NCI-H187 (cell line): ENCODE measurements at regions not wholly inside any gene's neighbourhood (a gene's known extent, or its start where the extent isn't known, plus 50 kb on each side); places are given as distances from the start of the nearest gene placed in this dataset.

Experiments used
- DNase-seq, 2 experiments: peaks; one replicate each; lab custom pipeline; 2025; lab: John Stamatoyannopoulos, UW

DNA sequence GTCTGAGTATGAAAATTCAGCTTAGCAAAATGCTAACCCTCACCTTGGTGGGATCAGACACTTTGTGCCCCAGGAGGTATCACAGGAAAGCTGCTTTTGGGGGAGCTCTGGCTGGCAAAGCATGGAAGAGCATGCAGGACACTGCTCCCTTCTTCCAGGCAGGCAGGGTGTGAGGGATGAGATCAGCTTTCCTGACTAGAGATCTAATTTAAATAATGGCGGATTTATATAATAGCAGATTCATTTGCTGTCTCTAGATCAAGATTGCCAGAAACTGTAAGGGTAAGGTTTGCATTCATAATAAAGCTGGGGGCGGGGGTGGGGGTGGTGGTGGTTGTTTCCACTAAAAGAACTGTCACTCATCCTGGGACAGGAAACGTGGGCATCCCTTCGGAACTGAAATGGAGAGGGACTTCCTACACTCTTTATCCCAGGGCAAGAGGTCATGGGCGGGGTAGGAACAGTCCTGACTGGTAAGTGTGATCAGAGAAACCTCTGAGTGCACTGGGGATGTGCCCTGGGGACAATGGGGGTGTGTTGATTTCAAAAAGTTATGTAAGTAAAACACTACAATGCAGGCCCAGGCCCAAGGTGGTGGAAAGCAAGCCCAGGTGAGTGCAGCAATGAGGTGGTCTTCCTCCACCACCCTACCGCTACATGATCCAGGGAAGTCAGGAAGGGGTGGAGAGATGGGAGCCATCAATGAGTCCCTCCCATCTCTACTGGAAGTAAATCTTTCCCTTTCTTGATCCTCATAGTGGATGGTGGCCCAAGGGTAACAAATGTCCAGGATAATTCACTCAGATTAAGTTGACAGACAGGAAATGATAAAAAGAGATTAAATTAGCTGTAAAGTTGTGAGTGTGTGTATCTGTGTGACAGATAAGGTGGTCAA is 171.4 kb upstream of the SERPINE2 start:
- DNase-seq, result no peak

DNA sequence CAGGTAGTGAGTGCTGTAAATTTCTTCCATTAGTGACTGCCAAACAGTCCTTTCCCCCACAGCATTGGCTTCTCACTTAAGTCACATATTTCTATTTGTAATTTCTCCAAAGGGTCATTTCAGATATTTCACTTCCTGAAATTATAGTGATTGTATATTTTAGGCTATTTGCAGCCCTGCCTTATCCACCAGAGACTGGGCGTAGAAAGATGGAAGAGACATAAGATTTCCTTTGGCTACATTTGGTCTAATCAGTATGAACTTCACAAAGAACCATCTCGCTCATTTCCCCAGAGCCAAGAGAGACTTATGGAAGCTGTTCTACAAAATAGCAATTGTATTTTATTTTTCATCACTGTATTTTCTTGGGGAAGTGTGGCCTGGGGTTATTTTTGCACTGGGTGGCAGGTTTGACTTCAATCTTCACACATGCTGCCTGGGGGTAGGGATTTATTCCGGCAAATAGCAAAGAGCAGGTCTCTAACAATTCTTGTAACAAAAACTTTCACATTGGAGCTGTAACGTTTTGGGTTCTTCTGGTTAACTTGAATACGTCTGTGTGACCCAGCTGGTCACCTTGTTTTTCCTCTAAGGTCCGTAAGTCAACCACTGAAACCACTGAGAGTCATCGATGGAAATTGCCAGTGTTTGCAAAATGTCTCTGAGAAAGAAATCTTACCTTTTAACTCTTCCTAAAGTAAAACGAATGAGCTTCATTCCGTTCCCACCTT is 170.6 kb upstream of the SERPINE2 start:
- no peak for DNase-seq

DNA sequence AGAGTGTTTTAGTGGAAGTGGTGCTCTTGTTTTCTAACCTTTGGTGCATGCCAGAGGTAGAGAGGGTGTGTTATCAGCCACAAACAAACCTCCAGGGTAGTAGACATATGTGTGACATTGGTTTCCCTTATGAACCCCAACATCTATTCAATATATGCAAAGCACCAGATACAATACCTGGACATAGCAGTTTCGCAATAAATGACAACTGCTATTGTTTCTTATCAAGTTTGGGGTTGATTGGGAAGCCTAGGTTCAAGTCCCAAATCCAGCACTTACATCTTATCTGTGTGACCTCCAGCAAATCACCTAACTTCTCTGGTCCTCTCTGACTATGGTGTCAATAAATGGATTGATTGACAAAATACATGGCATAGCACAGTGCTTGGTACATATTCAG is 169.4 kb upstream of the SERPINE2 start:
- DNase-seq, result no peak

DNA sequence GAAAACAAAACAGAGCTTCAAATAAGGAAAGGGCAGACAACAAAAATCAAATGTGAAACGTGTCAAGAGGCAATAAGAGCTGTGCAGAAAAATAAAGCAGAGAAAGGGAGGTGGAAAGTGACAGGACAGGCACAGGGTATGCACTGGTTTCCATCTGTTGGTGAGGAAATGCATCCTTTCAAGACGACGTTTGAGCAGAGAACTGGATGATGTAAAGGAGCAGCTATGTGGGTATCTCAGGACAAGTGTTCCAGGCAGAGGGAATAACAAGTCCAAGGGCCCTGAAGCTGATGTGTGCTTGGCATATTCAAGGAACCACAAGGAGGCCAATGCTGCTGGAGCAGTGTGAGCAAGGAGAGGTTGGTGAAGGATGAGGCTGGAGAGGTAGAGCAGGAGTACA is 168.9 kb upstream of the SERPINE2 start:
- no peak for DNase-seq

DNA sequence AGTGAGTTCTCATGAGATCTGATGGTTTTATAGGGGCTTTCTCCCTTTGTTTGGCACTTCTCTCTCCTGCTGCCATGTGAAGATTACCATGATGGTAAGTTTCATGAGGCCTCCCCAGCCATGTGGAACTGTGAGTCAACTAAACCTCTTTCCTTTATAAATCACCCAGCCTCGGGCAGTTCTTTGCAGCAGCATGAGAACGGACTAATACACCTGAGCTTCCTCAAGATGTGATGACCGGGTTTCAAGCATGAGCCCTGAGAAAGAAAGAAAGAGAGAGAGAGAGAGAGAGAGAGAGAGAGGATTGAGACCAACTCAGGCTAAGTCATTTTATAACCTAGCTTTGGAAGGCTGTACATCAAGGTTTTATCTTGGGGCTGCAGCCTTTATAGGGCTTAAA is 167.7 kb upstream of the SERPINE2 start:
- DNase-seq, result no peak

DNA sequence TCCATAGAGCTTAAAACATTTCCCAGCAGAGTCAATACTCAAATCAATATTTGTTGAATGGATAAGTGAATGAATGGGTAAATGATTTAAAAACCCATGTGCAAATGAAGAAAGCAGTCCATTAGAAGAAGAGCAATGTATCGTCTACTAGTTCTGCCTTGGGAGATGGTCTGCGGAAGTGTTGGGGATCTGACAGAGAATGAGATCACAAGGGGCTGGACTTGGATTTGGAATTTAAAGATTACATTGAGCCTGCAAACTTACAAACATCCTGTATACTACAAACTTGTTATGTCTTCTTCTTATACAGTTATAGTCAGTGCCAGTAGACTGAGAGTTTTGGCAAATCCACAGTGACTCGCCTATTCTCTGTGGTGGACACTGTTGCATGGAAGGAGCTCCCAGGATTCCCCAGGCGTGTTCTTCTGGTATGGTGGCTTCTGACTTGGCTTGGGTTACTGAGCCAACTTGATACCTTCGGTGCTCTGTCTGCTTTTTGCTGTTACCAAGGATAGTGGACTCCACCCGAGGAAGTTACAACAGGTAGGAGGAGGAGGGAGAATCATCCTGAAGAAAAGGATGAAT is 163.3 kb upstream of the SERPINE2 start:
- no peak for DNase-seq

DNA sequence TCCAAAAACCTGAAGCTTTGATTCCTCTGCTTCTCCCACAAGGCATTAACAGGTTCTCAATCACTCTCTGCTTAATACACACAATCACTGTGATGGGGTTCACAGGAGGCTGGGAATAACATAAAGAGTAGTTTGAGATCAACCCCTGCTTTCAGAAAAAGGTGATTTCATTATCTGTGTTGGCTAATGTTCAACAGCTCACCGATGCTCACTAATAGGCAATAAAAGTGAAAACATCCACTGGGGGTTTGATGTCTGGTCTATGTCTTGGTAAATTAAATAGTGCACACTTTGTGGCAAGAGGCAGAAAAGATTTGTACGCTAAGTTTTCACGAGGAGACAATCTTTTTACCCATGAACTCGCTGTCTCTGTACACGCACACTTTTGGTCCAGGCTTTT is 159.3 kb upstream of the SERPINE2 start:
- DNase-seq, result no peak

DNA sequence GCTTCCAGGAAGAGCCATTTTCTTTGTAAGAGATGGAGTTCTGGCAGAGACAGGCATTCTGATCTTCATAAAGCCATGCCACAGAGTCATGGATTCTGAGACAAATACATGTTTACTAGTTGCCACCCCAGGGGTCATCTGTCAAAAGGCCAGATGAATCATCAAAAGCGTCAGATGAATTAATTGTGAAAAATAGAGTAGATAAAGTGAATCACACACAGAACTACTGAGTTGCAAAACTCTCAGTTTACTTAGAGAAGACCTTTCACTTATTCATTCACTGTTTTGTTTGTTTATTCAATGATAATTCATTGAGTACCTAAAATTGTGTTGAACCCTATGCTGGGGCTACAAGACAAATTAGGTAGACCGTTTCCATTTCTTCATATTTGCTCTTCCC is 157.7 kb upstream of the SERPINE2 start:
- DNase-seq, result no peak

DNA sequence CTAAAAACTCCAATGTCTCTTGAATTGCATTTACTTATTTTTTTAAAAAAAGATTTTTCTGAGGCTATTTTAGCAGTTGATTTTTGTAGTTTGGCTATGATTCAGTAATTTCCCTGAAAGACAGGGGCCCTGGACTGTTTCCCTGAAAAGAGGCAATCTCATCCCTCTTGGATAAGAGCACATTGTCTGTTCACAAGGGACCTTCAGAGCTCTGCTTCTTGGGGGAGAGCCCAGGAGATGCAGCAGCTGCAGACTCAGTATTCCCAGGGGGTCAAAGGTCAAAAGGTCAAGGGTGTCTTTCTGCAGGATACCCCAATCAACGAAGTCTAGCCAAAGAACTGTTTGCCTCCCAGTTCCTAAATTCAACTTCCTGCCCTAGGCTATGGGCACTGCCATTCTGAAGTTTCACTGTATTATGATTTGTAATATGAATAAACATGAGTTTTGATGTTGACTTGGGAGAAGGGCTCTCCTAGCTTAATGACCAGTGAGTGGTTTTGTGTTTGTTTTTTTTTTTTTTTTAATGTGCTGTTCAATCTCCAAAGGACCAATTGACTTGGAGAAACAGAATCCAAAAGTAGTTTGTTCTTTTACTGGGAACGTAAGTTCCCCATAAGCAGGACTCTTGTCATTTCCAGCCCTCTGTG is 157.0 kb upstream of the SERPINE2 start:
- no peak for DNase-seq

DNA sequence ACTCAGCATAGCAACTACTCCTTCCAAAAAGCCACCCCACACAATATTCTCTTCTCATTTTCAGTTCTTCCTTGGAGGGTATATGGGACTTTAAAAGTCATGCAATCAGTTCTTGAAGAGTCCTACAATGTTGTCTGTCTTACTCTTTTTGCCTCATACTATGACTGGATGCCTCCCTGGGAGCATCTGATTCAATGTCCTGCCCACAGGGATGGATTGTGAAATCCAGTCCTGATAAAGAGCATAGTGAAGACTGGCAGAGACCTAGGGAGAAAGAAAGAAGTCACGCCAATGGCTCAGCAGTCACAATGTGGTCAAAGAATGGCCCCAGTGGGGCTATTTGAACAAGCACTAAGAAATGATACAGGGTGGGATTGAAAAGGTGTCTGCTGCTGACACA is 155.1 kb upstream of the SERPINE2 start:
- DNase-seq, result no peak

DNA sequence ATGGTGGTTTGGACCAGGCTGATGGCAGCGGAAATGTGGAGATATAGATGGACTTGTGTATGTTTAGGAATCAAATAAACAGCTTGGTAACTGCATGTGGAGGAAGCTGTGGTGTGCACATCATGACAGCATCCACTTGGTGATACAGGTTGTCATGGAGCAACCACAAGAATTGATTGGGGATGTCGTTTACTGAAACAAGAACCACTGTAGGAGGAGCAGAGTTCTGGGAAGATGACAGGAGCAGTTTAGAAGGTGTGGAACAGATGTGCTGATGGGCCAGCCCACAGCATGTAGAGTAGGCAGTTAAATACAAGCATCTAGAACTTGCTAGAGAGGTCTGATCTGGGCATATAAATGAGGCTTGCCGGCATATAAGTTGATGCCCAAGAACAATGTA is 152.4 kb upstream of the SERPINE2 start:
- no peak for DNase-seq

DNA sequence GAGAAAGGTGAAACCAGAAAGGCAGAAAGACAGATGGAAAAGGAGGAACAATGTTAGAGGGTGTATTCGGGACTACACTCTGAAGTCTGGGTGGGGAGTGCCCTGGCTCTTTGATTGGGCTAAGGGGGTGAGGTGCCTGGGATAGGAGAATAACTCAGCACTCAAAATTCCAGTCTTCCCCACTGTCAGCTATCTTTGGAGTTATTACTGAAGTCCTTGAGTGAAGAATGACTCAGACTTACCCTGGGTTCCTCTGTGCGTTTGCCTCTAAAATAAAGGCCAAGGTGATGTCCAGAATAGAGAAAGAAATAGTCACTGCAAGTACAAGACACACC is 151.8 kb upstream of the SERPINE2 start:
- no peak for DNase-seq

DNA sequence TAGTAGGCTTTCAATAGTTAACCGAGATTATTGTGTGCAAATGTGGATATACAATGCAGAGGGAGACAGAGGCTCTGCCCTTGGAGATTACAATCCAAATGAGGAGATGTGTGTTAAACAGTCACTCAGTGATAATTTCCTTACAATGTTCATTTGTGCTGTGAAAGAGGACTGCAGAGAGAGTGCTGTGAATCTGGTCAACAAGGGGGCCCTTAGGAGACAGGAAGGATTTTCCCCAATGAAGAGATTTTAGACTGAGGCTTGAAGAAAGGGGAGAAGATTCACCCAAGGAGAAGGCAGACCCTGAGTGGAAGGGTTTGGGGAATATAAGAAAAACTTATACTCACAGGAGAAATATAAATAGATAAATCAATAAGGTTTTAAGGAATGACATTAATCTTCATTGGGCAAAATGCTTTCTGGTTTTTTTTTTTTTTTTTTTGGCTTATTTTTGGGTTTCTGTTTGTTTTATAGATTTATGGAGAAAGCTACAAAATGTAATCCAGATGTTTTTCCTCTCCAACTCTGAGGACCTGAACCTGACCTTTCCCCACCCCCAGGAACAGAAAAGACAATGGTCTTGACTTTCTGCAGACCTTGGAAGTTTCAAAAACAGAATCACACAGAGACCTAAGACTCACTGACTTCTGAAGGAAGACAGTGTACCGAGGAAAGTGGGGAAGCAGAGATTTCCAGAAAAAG is 151.3 kb upstream of the SERPINE2 start:
- DNase-seq, result no peak

DNA sequence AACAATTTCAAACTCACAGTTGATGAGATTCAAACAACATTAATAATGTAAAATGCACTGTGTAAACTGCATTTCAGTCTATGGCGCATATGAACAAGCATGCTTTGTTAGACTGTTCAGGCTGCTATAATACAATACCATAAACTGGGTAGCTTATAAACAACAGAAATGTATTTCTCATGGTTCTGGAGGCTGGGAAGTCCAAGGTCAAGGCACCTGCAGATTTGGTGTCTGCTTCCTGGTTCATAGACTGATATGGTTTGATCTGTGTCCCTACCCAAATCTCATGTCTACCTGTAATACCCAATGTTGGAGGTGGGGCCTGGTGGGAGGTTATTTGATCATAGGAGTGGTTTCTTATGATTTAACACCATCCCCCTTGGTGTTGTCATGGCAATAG is 148.1 kb upstream of the SERPINE2 start:
- DNase-seq, result no peak

DNA sequence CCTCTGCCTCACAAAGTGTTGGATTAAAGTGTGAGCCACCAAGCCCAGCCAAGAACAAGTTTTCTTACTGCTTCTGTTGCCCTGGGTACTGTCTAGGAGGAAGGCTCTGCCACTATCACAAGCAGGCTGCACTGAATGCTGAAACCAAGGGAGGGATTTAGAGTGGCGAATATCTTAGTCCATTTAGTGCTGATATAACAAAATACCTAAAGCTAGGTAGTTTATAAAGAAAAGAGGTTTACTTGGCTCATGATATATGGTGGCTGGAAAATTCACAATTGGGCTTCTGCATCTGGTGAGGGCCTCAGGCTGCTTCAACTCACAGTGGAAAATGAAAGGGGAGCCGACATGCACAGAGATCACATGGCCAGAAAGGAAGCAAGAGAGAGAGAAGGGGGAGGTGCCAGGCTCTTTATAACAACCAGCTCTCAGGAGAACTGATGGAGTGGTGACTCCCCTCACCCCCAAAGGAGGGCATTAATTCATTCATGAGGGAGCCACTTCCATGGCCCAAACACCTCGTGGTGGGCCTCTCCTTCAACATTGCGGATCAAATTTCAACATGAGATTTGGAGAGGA is 146.0 kb upstream of the SERPINE2 start:
- DNase-seq, result no peak

DNA sequence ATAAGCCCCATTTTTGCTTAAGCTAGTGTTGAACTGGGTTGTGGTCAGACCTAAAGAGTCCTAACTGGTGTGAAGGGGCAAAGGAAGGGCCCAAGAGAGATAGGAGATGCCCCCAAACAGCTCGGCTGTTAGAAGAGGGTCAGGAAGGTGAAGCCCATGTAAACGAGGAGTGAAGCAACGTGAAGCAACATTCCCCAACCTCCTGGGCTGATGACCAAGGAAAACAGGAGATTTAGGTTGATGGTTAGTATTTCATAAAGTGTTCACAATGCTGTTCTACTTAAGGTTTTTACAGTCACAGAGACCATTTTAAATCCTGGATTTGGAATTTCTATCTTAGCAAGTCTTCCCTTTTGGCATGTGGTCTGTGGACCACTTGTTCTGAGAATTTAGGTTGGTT is 144.0 kb upstream of the SERPINE2 start:
- DNase-seq, result no peak

DNA sequence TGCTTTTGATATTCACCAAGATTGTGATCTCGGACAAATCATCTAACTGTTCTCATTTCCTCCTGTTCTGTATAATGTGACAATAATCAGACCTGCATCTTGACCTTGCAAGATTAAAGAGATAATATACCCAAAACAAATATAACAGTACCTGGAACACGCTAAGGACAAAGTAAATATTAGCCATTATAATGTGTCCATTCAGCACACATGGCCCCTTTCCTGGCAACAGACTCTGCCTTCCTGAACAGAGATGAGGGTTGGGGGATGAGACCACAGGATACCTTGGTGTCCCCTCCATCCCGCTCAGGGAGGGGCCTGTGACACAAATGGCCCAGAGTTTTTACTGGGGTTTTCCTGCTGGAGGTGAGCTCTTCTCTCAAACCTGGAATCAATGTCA is 143.4 kb upstream of the SERPINE2 start:
- no peak for DNase-seq

DNA sequence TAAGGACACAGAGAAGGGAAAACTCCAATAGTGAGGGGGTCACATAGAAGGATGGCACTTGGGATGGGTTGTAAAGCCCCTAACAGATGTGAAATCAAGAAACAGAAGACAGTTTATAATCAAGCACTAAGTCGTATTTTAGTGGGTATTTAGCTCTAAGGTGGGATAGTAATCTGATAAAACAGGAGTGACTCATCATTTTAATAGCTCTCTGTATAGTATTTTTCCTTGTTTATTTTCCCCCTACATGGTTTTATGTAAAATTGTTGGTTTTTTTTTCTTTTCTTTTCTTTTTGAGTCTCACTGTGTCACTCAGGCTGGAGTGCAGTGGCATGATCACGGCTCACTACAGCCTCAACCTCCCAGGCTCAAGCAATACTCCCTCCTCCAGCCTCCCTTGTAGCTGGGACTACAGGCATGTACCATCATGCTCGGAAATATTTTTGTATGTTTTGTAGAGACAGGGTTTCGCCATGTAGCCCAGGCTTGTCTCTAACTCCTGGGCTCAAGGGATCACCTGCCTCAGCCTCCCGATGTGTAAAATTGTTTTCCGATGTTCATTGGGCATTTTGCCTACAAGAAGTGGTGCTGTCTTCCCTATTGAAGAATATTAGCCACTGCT is 142.6 kb upstream of the SERPINE2 start:
- no peak for DNase-seq

DNA sequence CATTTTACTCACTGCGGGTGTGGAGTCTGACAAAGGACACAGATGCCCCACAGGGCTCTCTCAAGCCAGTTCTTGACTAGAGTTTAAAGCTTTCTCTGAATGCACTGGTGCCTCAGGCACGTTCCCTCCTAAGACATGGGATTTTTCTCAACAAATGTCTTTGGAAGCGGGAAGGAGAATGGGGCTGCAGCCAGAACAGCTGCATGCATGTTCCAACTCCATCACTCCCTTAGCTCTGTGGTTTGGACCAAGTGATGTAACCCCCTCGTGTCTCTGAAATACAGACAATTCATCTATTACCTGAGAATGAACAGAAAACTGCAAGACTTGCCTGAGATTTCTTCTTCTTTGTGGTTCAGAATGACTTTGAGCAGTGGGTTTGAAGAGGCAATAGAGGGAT is 141.7 kb upstream of the SERPINE2 start:
- DNase-seq, result no peak

DNA sequence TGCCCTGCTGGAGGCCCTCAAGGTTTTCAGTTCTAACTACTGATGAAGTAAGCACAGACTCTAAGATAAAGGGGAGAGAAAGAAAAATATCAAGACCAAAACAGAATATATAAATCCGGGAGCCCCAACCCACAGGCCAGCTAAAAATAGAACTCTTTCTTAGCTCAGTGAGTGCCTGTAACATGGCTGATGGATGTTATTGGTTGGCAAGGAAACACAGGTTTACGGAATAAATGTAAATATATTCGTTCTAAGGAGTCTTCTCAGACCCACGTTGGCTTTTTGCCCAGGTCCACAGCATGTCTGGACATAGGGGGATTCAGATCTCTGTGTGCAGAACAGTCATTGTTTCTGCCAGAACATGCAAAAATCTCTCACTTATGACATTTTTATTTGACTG is 139.0 kb upstream of the SERPINE2 start:
- no peak for DNase-seq

DNA sequence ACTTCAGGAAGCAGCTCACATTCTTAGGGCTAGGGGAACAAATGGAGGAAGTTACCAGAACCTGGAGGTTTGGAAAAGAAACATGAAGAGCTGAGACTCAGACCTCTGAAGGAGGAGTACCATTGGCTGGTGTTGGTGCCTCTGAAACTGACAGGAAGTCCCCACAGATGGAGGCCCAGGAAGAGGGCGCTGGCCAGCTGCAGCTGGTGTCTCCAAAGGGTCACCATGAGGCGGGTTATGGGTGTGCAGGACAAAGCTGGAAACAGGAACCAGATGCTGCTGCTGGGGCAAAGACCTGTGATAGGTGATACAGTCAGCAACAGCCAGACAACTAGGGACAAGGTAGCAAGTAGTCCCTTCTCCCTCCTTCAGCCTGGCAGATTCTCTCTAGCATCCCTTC is 136.5 kb upstream of the SERPINE2 start:
- DNase-seq, result no peak
